HCT116 (cell line): ENCODE measurements at regions not wholly inside any gene's neighbourhood (a gene's known extent, or its start where the extent isn't known, plus 50 kb on each side); places are given as distances from the start of the nearest gene placed in this dataset.

Source experiments
- ATAC-seq: fragments of 200-7000 bp; cut with Tn5 transposase; 2 replicates; pipeline ENCODE4 v1.9.1; 2020; ENCODE audit warnings: mild to moderate bottlenecking, moderate library complexity
- BruUV-seq: library from RNA; stranded (reverse); fragments of 400-500 nt; replicated peaks from 2 replicates; lab custom pipeline; 2021; lab: Mats Ljungman, UMichigan
- CTCF ChIA-PET: fragments of 300-600 bp; sonication (Branson Sonifier 250); formaldehyde crosslinking; loops from one replicate; lab custom pipeline; 2021; ENCODE audit warnings: antibody characterized with exemption; lab: Charles Lee
- POLR2A ChIA-PET: fragments of 300-600, 350-600 bp; sonication (Branson Sonifier 250); formaldehyde crosslinking; loops from one replicate; lab custom pipeline; 2021; ENCODE audit warnings: antibody characterized with exemption; lab: Charles Lee
- RAD21 ChIA-PET, 2 experiments: fragments of 300-600 bp; sonication (Branson Sonifier 250); formaldehyde crosslinking; loops; one replicate each; lab custom pipeline; 2023; ENCODE audit warnings: low total read pairs in 2 of 2; ENCODE audit not compliant: uncharacterized antibody in 2 of 2, unreplicated experiment in 2 of 2, low non-redundant PET in 1 of 2; lab: Charles Lee
- DNase-seq: peaks from one replicate; pipeline ENCODE4 v3.0.0-alpha.2; 2010; ENCODE audit warnings: low read depth, low spot score
- H2AFZ ChIP-seq: fragments of 200-600 bp; shearing (Covaris generic), sonication (generic); 2 replicates; pipeline ENCODE4 v1.6.1; 2017; ENCODE audit warnings: low read depth, mixed run types, mixed read lengths, antibody characterized with exemption, low read length; ENCODE audit not compliant: poor library complexity, severe bottlenecking
- H3K27ac ChIP-seq: 2 replicates; pipeline ENCODE4 v1.5.1; 2012; ENCODE audit warnings: low read depth, low read length
- H3K27me3 ChIP-seq: fragments of 200-600 bp; sonication (generic); 2 replicates; pipeline ENCODE4 v1.6.1; 2016; ENCODE audit warnings: mixed run types, low read length, mixed read lengths; ENCODE audit not compliant: insufficient read depth
- H3K36me3 ChIP-seq, 2 experiments: fragments of 200-500 bp in 1 of 2; fragments of 200-600 bp in 1 of 2; sonication (Bioruptor generic) in 1 of 2; sonication (generic) in 1 of 2; 2 replicates each; pipeline versions ENCODE4 v1.5.1 to v1.6.1; 2014 to 2016; ENCODE audit warnings: low read length in 2 of 2, inconsistent platforms in 1 of 2, mixed read lengths in 1 of 2, mixed run types in 1 of 2; ENCODE audit not compliant: insufficient read depth in 2 of 2, control insufficient read depth in 1 of 2
- H3K4me1 ChIP-seq, 2 experiments: fragments of 200-600 bp in 1 of 2; sonication (generic) in 1 of 2; 2 replicates each; pipeline versions ENCODE4 v1.5.1 to v1.6.1; 2012 to 2017; ENCODE audit warnings: low read length in 2 of 2, inconsistent platforms in 1 of 2, mild to moderate bottlenecking in 1 of 2, mixed read lengths in 1 of 2, mixed run types in 1 of 2, moderate library complexity in 1 of 2; ENCODE audit not compliant: insufficient read depth in 2 of 2, control insufficient read depth in 1 of 2
- H3K4me2 ChIP-seq: fragments of 200-600 bp; sonication (generic); 2 replicates; pipeline ENCODE4 v1.6.1; 2017; ENCODE audit warnings: mixed run types, low read length, mixed read lengths
- H3K4me3 ChIP-seq, 2 experiments: fragments of 200-600 bp in 1 of 2; sonication (generic) in 1 of 2; replicated peaks in 1 of 2; 2 replicates each; pipeline ENCODE4 v1.5.1; 2011 to 2016; ENCODE audit warnings: low read length in 2 of 2, control low read depth in 1 of 2, low read depth in 1 of 2, mild to moderate bottlenecking in 1 of 2, mixed read lengths in 1 of 2, mixed run types in 1 of 2
- H3K79me2 ChIP-seq: fragments of 200-600 bp; sonication (generic); 2 replicates; pipeline ENCODE4 v1.6.1; 2017; ENCODE audit warnings: mild to moderate bottlenecking, mixed run types, low read length, moderate library complexity, mixed read lengths; ENCODE audit not compliant: insufficient read depth
- H3K9ac ChIP-seq: fragments of 200-600 bp; sonication (generic); 2 replicates; pipeline ENCODE4 v1.6.1; 2016; ENCODE audit warnings: low read length, mixed read lengths
- H3K9me2 ChIP-seq: fragments of 200-600 bp; sonication (generic), shearing (Covaris generic); 2 replicates; pipeline ENCODE4 v1.6.1; 2017; ENCODE audit warnings: mixed run types, mild to moderate bottlenecking, moderate library complexity; ENCODE audit not compliant: insufficient read depth
- H3K9me3 ChIP-seq, 2 experiments: fragments of 200-500 bp in 1 of 2; fragments of 200-600 bp in 1 of 2; sonication (Bioruptor generic) in 1 of 2; sonication (generic) in 1 of 2; 2 replicates each; pipeline ENCODE4 v1.6.1; 2014 to 2017; ENCODE audit warnings: low read length in 2 of 2, mixed read lengths in 2 of 2, inconsistent platforms in 1 of 2, low read depth in 1 of 2, mild to moderate bottlenecking in 1 of 2, mixed run types in 1 of 2, moderate library complexity in 1 of 2; ENCODE audit not compliant: control insufficient read depth in 1 of 2, insufficient read depth in 1 of 2
- H4K20me1 ChIP-seq: fragments of 200-600 bp; sonication (generic), shearing (Covaris generic); 2 replicates; pipeline ENCODE4 v1.6.1; 2017; ENCODE audit warnings: mixed run types, mild to moderate bottlenecking, moderate library complexity; ENCODE audit not compliant: insufficient read depth
- CBX3 ChIP-seq: IDR thresholded peaks from 2 replicates; pipeline ENCODE4 v1.6.1; 2012; ENCODE audit warnings: low read depth
- CTCF ChIP-seq, 3 experiments: fragments of 200-600 bp in 1 of 3; sonication (generic) in 1 of 3; IDR thresholded peaks in 2 of 3; conservative IDR thresholded peaks in 1 of 3; 2 replicates each; pipeline ENCODE4 v1.5.1; 2012 to 2017; ENCODE audit warnings: low read depth in 2 of 3, low read length in 2 of 3, antibody characterized with exemption in 1 of 3, borderline replicate concordance in 1 of 3, control low read depth in 1 of 3, mild to moderate bottlenecking in 1 of 3, mixed read lengths in 1 of 3, mixed run types in 1 of 3, moderate library complexity in 1 of 3; ENCODE audit not compliant: insufficient read depth in 1 of 3
- EZH2 ChIP-seq: fragments of 200-600 bp; sonication (generic); IDR thresholded peaks from 2 replicates; pipeline ENCODE4 v1.6.1; 2017; ENCODE audit warnings: antibody characterized with exemption, mixed run types
- ZNF274 ChIP-seq: fragments of 200-500 bp; sonication (Bioruptor generic); IDR thresholded peaks from 2 replicates; pipeline ENCODE4 v1.6.1; 2014; ENCODE audit warnings: mild to moderate bottlenecking, low read depth, low read length, inconsistent platforms
- intact Hi-C: fragments of 100-400 bp; cut with micrococcal nuclease; formaldehyde crosslinking; loops from 2 replicates; pipeline ENCODE4 v1.10.0; 2022
- TF ChIP-seq, protein P1 (sequence below): IDR thresholded peaks from 2 replicates; pipeline ENCODE4 v1.6.1; 2012

GRCh38 chr2:59568461-59568860 is 985.0 kb downstream of the BCL11A start (continued):
- TF ChIP-seq CTCF (IDR thresholded peaks at IDR 0.05 in 2 of 3, conservative IDR thresholded peaks at IDR 0.05 in 1 of 3; ENCODE audit: borderline replicate concordance in 1 of 3, insufficient read depth in 1 of 3, low read depth in 2 of 3, low read length in 2 of 3) (no peak), ZNF274 (no peak)
- TF ChIP-seq, protein P1, sequence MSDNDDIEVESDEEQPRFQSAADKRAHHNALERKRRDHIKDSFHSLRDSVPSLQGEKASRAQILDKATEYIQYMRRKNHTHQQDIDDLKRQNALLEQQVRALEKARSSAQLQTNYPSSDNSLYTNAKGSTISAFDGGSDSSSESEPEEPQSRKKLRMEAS = no peak

GRCh38 chr2:59567151-59567550 is 986.3 kb downstream of the BCL11A start:
- DNase-seq = no peak
- Histone ChIP-seq H3K9me3 (no peaks in the 10 kb centered on the region; a peak in 1 of 4 replicates), H3K9me2 (no peaks in the 10 kb centered on the region), H3K36me3 (no peaks in the 10 kb centered on the region), H3K4me3 (no peak overlapping the region), H3K27me3 (no peaks in the 10 kb centered on the region)
- RAD21 ChIA-PET = no interaction called here
- no peak for TF ChIP-seq CBX3
- TF ChIP-seq, all 23 proteins: peak for 0
- no peak overlapping the region for H2AFZ ChIP-seq
- no peak for ATAC-seq
- H3K4me1 ChIP-seq = no peaks in the 10 kb centered on the region
- ChIA-PET CTCF (no interaction called here), POLR2A (no interaction called here)
- no TSS peak for BruUV-seq
- H3K9ac ChIP-seq = no peak overlapping the region
- intact Hi-C loops = no loop called here
- no peak overlapping the region for H3K27ac ChIP-seq
- H3K79me2 ChIP-seq = no peaks in the 10 kb centered on the region
- no peaks in the 10 kb centered on the region for H4K20me1 ChIP-seq
- no peak overlapping the region for H3K4me2 ChIP-seq

- ChIA-PET CTCF (no interaction called here), RAD21 (no interaction called here), POLR2A (no interaction called here)
- ATAC-seq (no peak), DNase-seq (no peak)
- TF ChIP-seq EZH2 = no peak
- H3K9me2 ChIP-seq = no peaks in the 10 kb centered on the region
- no peak overlapping the region for H3K27ac ChIP-seq
- no peak overlapping the region for H3K4me3 ChIP-seq
- H3K27me3 ChIP-seq = no peaks in the 10 kb centered on the region
- H4K20me1 ChIP-seq = no peaks in the 10 kb centered on the region
- intact Hi-C loops = no loop called here
- H3K4me1 ChIP-seq = no peaks in the 10 kb centered on the region
- no peaks in the 10 kb centered on the region for H3K36me3 ChIP-seq
- no peaks in the 10 kb centered on the region; a peak in 1 of 4 replicates for H3K9me3 ChIP-seq
- H2AFZ ChIP-seq = no peak overlapping the region
- no TSS peak for BruUV-seq
- H3K79me2 ChIP-seq = no peaks in the 10 kb centered on the region
- no peak overlapping the region for H3K4me2 ChIP-seq
- H3K9ac ChIP-seq = no peak overlapping the region
Measured at GRCh38 chr2:59566739-59567138, 986.7 kb downstream of the BCL11A start.
